C4-2B (cell line): ENCODE measurements at regions not wholly inside any gene's neighbourhood (a gene's known extent, or its start where the extent isn't known, plus 50 kb on each side); places are given as distances from the start of the nearest gene placed in this dataset.

Source experiments
- CTCF ChIP-seq: fragments of 450-650 bp; conservative IDR thresholded peaks from 2 replicates; pipeline ENCODE4 v1.5.1; 2017; ENCODE audit warnings: mild to moderate bottlenecking
- ZFX ChIP-seq: fragments of 450-650 bp; IDR thresholded peaks from 2 replicates; pipeline ENCODE4 v1.6.1; 2017

- TF ChIP-seq CTCF (peak; percentile 11), ZFX (no peak)
Measured at GRCh38 chr6:78513856-78514255, 353.5 kb upstream of the IRAK1BP1 start.
